ENCODE measurements at regions not wholly inside any gene's neighbourhood (a gene's known extent, or its start where the extent isn't known, plus 50 kb on each side); places are given as distances from the start of the nearest gene placed in this dataset.

DNA sequence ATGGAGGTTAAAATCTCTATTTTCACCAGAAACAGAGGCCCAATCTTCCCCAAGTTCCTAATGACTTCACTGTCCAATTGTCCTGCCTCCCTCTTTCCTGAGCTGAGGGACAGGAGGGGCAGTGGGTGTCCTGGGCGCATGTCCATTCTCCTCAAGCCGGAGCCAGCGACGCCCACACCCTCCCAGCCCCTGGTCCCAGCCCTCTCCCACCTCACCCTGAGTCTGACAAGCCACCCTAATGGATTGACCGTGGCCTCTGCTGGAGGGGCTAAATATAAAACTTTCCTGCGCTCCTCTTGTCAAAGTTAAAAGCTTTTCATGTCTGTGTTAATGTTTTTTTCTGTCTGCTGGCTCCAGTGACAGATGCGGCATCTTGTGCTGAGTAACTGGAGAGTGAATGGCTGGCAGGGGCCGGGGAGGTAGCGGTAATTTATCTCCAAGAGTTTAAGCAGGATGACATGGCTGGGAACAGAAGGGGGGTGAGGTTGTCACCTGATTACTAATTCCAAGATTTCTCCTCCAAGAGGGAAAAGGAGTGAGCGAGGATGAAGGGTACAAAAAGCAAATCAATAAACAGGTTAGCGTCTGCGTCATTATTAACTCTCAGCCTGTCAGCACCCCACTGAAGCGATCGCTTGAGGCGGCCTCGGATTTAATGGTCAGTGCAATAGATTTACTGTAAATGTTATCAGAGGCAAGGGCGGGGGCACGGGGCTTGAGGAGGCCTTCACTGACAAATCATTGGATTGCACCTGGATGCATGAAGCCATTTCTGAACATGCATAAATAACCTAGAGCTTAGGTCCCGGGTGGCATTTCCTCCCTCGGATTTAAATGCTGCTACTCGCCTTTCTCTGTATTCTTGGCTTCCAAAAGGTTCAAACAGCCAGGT is 118.1 kb upstream of the MAFB start:
- TF ChIP-seq, protein P1, sequence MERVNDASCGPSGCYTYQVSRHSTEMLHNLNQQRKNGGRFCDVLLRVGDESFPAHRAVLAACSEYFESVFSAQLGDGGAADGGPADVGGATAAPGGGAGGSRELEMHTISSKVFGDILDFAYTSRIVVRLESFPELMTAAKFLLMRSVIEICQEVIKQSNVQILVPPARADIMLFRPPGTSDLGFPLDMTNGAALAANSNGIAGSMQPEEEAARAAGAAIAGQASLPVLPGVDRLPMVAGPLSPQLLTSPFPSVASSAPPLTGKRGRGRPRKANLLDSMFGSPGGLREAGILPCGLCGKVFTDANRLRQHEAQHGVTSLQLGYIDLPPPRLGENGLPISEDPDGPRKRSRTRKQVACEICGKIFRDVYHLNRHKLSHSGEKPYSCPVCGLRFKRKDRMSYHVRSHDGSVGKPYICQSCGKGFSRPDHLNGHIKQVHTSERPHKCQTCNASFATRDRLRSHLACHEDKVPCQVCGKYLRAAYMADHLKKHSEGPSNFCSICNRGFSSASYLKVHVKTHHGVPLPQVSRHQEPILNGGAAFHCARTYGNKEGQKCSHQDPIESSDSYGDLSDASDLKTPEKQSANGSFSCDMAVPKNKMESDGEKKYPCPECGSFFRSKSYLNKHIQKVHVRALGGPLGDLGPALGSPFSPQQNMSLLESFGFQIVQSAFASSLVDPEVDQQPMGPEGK (CRISPR knock-in tag; IDR thresholded peaks at IDR 0.05; ENCODE audit: borderline replicate concordance) = no peak
- TF ChIP-seq ZFP3 (CRISPR knock-in tag; IDR thresholded peaks at IDR 0.05) = no peak
- no peak for TF ChIP-seq PPARA (CRISPR knock-in tag; IDR thresholded peaks at IDR 0.05; ENCODE audit: borderline replicate concordance)
